NCI-H2171 (cell line): ENCODE measurements at regions not wholly inside any gene's neighbourhood (a gene's known extent, or its start where the extent isn't known, plus 50 kb on each side); places are given as distances from the start of the nearest gene placed in this dataset.

Source experiments
- DNase-seq: peaks from one replicate; lab custom pipeline; 2025; lab: John Stamatoyannopoulos, UW

- no peak for DNase-seq
These were observed 1050.5 kb downstream of the TTLL7 start for GRCh38 chr1:82948386-82948785.

- no peak for DNase-seq
These were observed 1051.7 kb downstream of the TTLL7 start for GRCh38 chr1:82947278-82947677.

GRCh38 chr1:82946096-82946605, 1052.8 kb downstream of the TTLL7 start:
- no peak for DNase-seq

GRCh38 chr1:82944822-82945221, 1054.1 kb downstream of the TTLL7 start:
- no peak for DNase-seq

- no peak for DNase-seq
These were observed 1064.9 kb downstream of the TTLL7 start for GRCh38 chr1:82934074-82934473.

- DNase-seq, result no peak
These were observed 1066.2 kb downstream of the TTLL7 start for GRCh38 chr1:82932727-82933126.

GRCh38 chr1:82932207-82932606, 1066.7 kb downstream of the TTLL7 start:
- no peak for DNase-seq

GRCh38 chr1:82931006-82931405, 1067.9 kb downstream of the TTLL7 start:
- DNase-seq, result no peak

- no peak for DNase-seq
These were observed 1071.2 kb downstream of the TTLL7 start for GRCh38 chr1:82927753-82928152.

- DNase-seq, result no peak
These were observed 1074.3 kb downstream of the TTLL7 start for GRCh38 chr1:82924666-82925065.

- DNase-seq, result no peak
These were observed 1075.0 kb downstream of the TTLL7 start for GRCh38 chr1:82923931-82924330.

- no peak for DNase-seq
These were observed 1077.2 kb downstream of the TTLL7 start for GRCh38 chr1:82921759-82922158.

GRCh38 chr1:82920418-82921248, 1078.3 kb downstream of the TTLL7 start:
- no peak for DNase-seq

- DNase-seq, result no peak
These were observed 1079.1 kb downstream of the TTLL7 start for GRCh38 chr1:82919837-82920236.

- DNase-seq, result no peak
These were observed 1091.6 kb downstream of the TTLL7 start for GRCh38 chr1:82907313-82907712.

GRCh38 chr1:82903626-82904025, 1095.3 kb downstream of the TTLL7 start:
- DNase-seq, result no peak

GRCh38 chr1:82901561-82901960, 1097.4 kb downstream of the TTLL7 start:
- no peak for DNase-seq

GRCh38 chr1:82901118-82901517, 1097.8 kb downstream of the TTLL7 start:
- DNase-seq, result no peak

GRCh38 chr1:82899017-82899416, 1098.3 kb downstream of the ADGRL2 start:
- DNase-seq, result no peak

- DNase-seq, result no peak
These were observed 1096.8 kb downstream of the ADGRL2 start for GRCh38 chr1:82897549-82897948.

- DNase-seq, result no peak
These were observed 1095.3 kb downstream of the ADGRL2 start for GRCh38 chr1:82896036-82896435.

- DNase-seq, result no peak
These were observed 1093.9 kb downstream of the ADGRL2 start for GRCh38 chr1:82894635-82895034.

- DNase-seq, result no peak
These were observed 1093.2 kb downstream of the ADGRL2 start for GRCh38 chr1:82893712-82894470.
